ENCODE measurements at regions not wholly inside any gene's neighbourhood (a gene's known extent, or its start where the extent isn't known, plus 50 kb on each side); places are given as distances from the start of the nearest gene placed in this dataset.

- Histone ChIP-seq H3K9me3 (ENCODE audit: severe bottlenecking) (no peaks in the 10 kb centered on the region), H3K4me3 (ENCODE audit: low read depth, low read length) (no peak overlapping the region), H3K27me3 (ENCODE audit: insufficient read depth, low read depth, severe bottlenecking) (peaks cover 25% of the 10 kb centered on the region), H3K27ac (no peak overlapping the region), H3K36me3 (no peaks in the 10 kb centered on the region)
- DNase-seq: no peak
- TF ChIP-seq CTCF (IDR thresholded peaks at IDR 0.05; ENCODE audit: low read depth, low read length): no peak
Observed at GRCh38 chr20:22006306-22006705, 300.8 kb downstream of the PAX1 start.

- no peak for TF ChIP-seq CTCF (IDR thresholded peaks at IDR 0.05; ENCODE audit: low read depth, low read length)
- H3K36me3 ChIP-seq: no peaks in the 10 kb centered on the region
- no peak overlapping the region for H3K27ac ChIP-seq
- no peaks in the 10 kb centered on the region for H3K9me3 ChIP-seq (ENCODE audit: severe bottlenecking)
- DNase-seq: no peak
- H3K27me3 ChIP-seq (ENCODE audit: insufficient read depth, low read depth, severe bottlenecking): peaks cover 23% of the 10 kb centered on the region
- H3K4me3 ChIP-seq (ENCODE audit: low read depth, low read length): no peak overlapping the region
Observed at GRCh38 chr20:22005535-22005934, 300.1 kb downstream of the PAX1 start.

GRCh38 chr20:22004946-22005345, 299.5 kb downstream of the PAX1 start:
- no peak for TF ChIP-seq CTCF (IDR thresholded peaks at IDR 0.05; ENCODE audit: low read depth, low read length)
- peaks cover 23% of the 10 kb centered on the region for H3K27me3 ChIP-seq (ENCODE audit: insufficient read depth, low read depth, severe bottlenecking)
- no peaks in the 10 kb centered on the region for H3K9me3 ChIP-seq (ENCODE audit: severe bottlenecking)
- no peak overlapping the region for H3K4me3 ChIP-seq (ENCODE audit: low read depth, low read length)
- no peak overlapping the region for H3K27ac ChIP-seq
- H3K36me3 ChIP-seq: no peaks in the 10 kb centered on the region
- DNase-seq: no peak

- Histone ChIP-seq H3K4me3 (ENCODE audit: low read depth, low read length) (no peak overlapping the region), H3K9me3 (ENCODE audit: severe bottlenecking) (no peaks in the 10 kb centered on the region), H3K27ac (no peak overlapping the region), H3K27me3 (ENCODE audit: insufficient read depth, low read depth, severe bottlenecking) (peaks cover 21% of the 10 kb centered on the region), H3K36me3 (no peaks in the 10 kb centered on the region)
- no peak for DNase-seq
- TF ChIP-seq CTCF (IDR thresholded peaks at IDR 0.05; ENCODE audit: low read depth, low read length): no peak
Observed at GRCh38 chr20:22003680-22004079, 298.2 kb downstream of the PAX1 start.

- no peak for TF ChIP-seq CTCF (IDR thresholded peaks at IDR 0.05; ENCODE audit: low read depth, low read length)
- no peak overlapping the region for H3K27ac ChIP-seq
- DNase-seq: no peak
Observed at GRCh38 chr20:22001886-22002285, 296.4 kb downstream of the PAX1 start.

GRCh38 chr20:21995461-21995860, 290.0 kb downstream of the PAX1 start:
- Histone ChIP-seq H3K36me3 (no peaks in the 10 kb centered on the region), H3K9me3 (ENCODE audit: severe bottlenecking) (no peaks in the 10 kb centered on the region), H3K27me3 (ENCODE audit: insufficient read depth, low read depth, severe bottlenecking) (peaks cover 35% of the 10 kb centered on the region), H3K27ac (no peak overlapping the region), H3K4me3 (ENCODE audit: low read depth, low read length) (no peak overlapping the region)
- TF ChIP-seq CTCF (IDR thresholded peaks at IDR 0.05; ENCODE audit: low read depth, low read length): no peak
- DNase-seq: no peak

More at GRCh38 chr20:22001886-22002285, 296.4 kb downstream of the PAX1 start:
- no peaks in the 10 kb centered on the region for H3K9me3 ChIP-seq (ENCODE audit: severe bottlenecking)
- H3K36me3 ChIP-seq: no peaks in the 10 kb centered on the region
- H3K4me3 ChIP-seq (ENCODE audit: low read depth, low read length): no peak overlapping the region
- H3K27me3 ChIP-seq (ENCODE audit: insufficient read depth, low read depth, severe bottlenecking): peaks cover 28% of the 10 kb centered on the region

Data from WERI-Rb-1 (cell line).